HCT116 (cell line): ENCODE measurements at regions not wholly inside any gene's neighbourhood (a gene's known extent, or its start where the extent isn't known, plus 50 kb on each side); places are given as distances from the start of the nearest gene placed in this dataset.

Source experiments
- ATAC-seq: fragments of 200-7000 bp; cut with Tn5 transposase; 2 replicates; pipeline ENCODE4 v1.9.1; 2020; ENCODE audit warnings: mild to moderate bottlenecking, moderate library complexity
- BruUV-seq: library from RNA; stranded (reverse); fragments of 400-500 nt; replicated peaks from 2 replicates; lab custom pipeline; 2021; lab: Mats Ljungman, UMichigan
- CTCF ChIA-PET: fragments of 300-600 bp; sonication (Branson Sonifier 250); formaldehyde crosslinking; loops from one replicate; lab custom pipeline; 2021; ENCODE audit warnings: antibody characterized with exemption; lab: Charles Lee
- POLR2A ChIA-PET: fragments of 300-600, 350-600 bp; sonication (Branson Sonifier 250); formaldehyde crosslinking; loops from one replicate; lab custom pipeline; 2021; ENCODE audit warnings: antibody characterized with exemption; lab: Charles Lee
- RAD21 ChIA-PET, 2 experiments: fragments of 300-600 bp; sonication (Branson Sonifier 250); formaldehyde crosslinking; loops; one replicate each; lab custom pipeline; 2023; ENCODE audit warnings: low total read pairs in 2 of 2; ENCODE audit not compliant: uncharacterized antibody in 2 of 2, unreplicated experiment in 2 of 2, low non-redundant PET in 1 of 2; lab: Charles Lee
- DNase-seq: peaks from one replicate; pipeline ENCODE4 v3.0.0-alpha.2; 2010; ENCODE audit warnings: low read depth, low spot score
- H2AFZ ChIP-seq: fragments of 200-600 bp; shearing (Covaris generic), sonication (generic); 2 replicates; pipeline ENCODE4 v1.6.1; 2017; ENCODE audit warnings: low read depth, mixed run types, mixed read lengths, antibody characterized with exemption, low read length; ENCODE audit not compliant: poor library complexity, severe bottlenecking
- H3K27ac ChIP-seq: 2 replicates; pipeline ENCODE4 v1.5.1; 2012; ENCODE audit warnings: low read depth, low read length
- H3K27me3 ChIP-seq: fragments of 200-600 bp; sonication (generic); 2 replicates; pipeline ENCODE4 v1.6.1; 2016; ENCODE audit warnings: mixed run types, low read length, mixed read lengths; ENCODE audit not compliant: insufficient read depth
- H3K36me3 ChIP-seq, 2 experiments: fragments of 200-500 bp in 1 of 2; fragments of 200-600 bp in 1 of 2; sonication (Bioruptor generic) in 1 of 2; sonication (generic) in 1 of 2; 2 replicates each; pipeline versions ENCODE4 v1.5.1 to v1.6.1; 2014 to 2016; ENCODE audit warnings: low read length in 2 of 2, inconsistent platforms in 1 of 2, mixed read lengths in 1 of 2, mixed run types in 1 of 2; ENCODE audit not compliant: insufficient read depth in 2 of 2, control insufficient read depth in 1 of 2
- H3K4me1 ChIP-seq, 2 experiments: fragments of 200-600 bp in 1 of 2; sonication (generic) in 1 of 2; 2 replicates each; pipeline versions ENCODE4 v1.5.1 to v1.6.1; 2012 to 2017; ENCODE audit warnings: low read length in 2 of 2, inconsistent platforms in 1 of 2, mild to moderate bottlenecking in 1 of 2, mixed read lengths in 1 of 2, mixed run types in 1 of 2, moderate library complexity in 1 of 2; ENCODE audit not compliant: insufficient read depth in 2 of 2, control insufficient read depth in 1 of 2
- H3K4me2 ChIP-seq: fragments of 200-600 bp; sonication (generic); 2 replicates; pipeline ENCODE4 v1.6.1; 2017; ENCODE audit warnings: mixed run types, low read length, mixed read lengths
- H3K4me3 ChIP-seq, 2 experiments: fragments of 200-600 bp in 1 of 2; sonication (generic) in 1 of 2; replicated peaks in 1 of 2; 2 replicates each; pipeline ENCODE4 v1.5.1; 2011 to 2016; ENCODE audit warnings: low read length in 2 of 2, control low read depth in 1 of 2, low read depth in 1 of 2, mild to moderate bottlenecking in 1 of 2, mixed read lengths in 1 of 2, mixed run types in 1 of 2
- H3K79me2 ChIP-seq: fragments of 200-600 bp; sonication (generic); 2 replicates; pipeline ENCODE4 v1.6.1; 2017; ENCODE audit warnings: mild to moderate bottlenecking, mixed run types, low read length, moderate library complexity, mixed read lengths; ENCODE audit not compliant: insufficient read depth
- H3K9ac ChIP-seq: fragments of 200-600 bp; sonication (generic); 2 replicates; pipeline ENCODE4 v1.6.1; 2016; ENCODE audit warnings: low read length, mixed read lengths
- H3K9me2 ChIP-seq: fragments of 200-600 bp; sonication (generic), shearing (Covaris generic); 2 replicates; pipeline ENCODE4 v1.6.1; 2017; ENCODE audit warnings: mixed run types, mild to moderate bottlenecking, moderate library complexity; ENCODE audit not compliant: insufficient read depth
- H3K9me3 ChIP-seq, 2 experiments: fragments of 200-500 bp in 1 of 2; fragments of 200-600 bp in 1 of 2; sonication (Bioruptor generic) in 1 of 2; sonication (generic) in 1 of 2; 2 replicates each; pipeline ENCODE4 v1.6.1; 2014 to 2017; ENCODE audit warnings: low read length in 2 of 2, mixed read lengths in 2 of 2, inconsistent platforms in 1 of 2, low read depth in 1 of 2, mild to moderate bottlenecking in 1 of 2, mixed run types in 1 of 2, moderate library complexity in 1 of 2; ENCODE audit not compliant: control insufficient read depth in 1 of 2, insufficient read depth in 1 of 2
- H4K20me1 ChIP-seq: fragments of 200-600 bp; sonication (generic), shearing (Covaris generic); 2 replicates; pipeline ENCODE4 v1.6.1; 2017; ENCODE audit warnings: mixed run types, mild to moderate bottlenecking, moderate library complexity; ENCODE audit not compliant: insufficient read depth
- CTCF ChIP-seq, 3 experiments: fragments of 200-600 bp in 1 of 3; sonication (generic) in 1 of 3; IDR thresholded peaks in 2 of 3; conservative IDR thresholded peaks in 1 of 3; 2 replicates each; pipeline ENCODE4 v1.5.1; 2012 to 2017; ENCODE audit warnings: low read depth in 2 of 3, low read length in 2 of 3, antibody characterized with exemption in 1 of 3, borderline replicate concordance in 1 of 3, control low read depth in 1 of 3, mild to moderate bottlenecking in 1 of 3, mixed read lengths in 1 of 3, mixed run types in 1 of 3, moderate library complexity in 1 of 3; ENCODE audit not compliant: insufficient read depth in 1 of 3
- FOSL1 ChIP-seq: IDR thresholded peaks from 2 replicates; pipeline ENCODE4 v1.6.1; 2012; ENCODE audit warnings: low read depth
- RAD21 ChIP-seq: IDR thresholded peaks from 2 replicates; pipeline ENCODE4 v1.6.1; 2012; ENCODE audit warnings: low read depth, mild to moderate bottlenecking
- REST ChIP-seq: IDR thresholded peaks from 2 replicates; pipeline ENCODE4 v1.6.1; 2012; ENCODE audit warnings: low read depth
- SIN3A ChIP-seq: IDR thresholded peaks from 2 replicates; pipeline ENCODE4 v1.6.1; 2012; ENCODE audit warnings: low read depth
- SP1 ChIP-seq: IDR thresholded peaks from 2 replicates; pipeline ENCODE4 v1.6.1; 2012; ENCODE audit warnings: low read depth
- SRF ChIP-seq: IDR thresholded peaks from 2 replicates; pipeline ENCODE4 v1.6.1; 2012; ENCODE audit warnings: low read depth
- YY1 ChIP-seq: IDR thresholded peaks from 2 replicates; pipeline ENCODE4 v1.6.1; 2011; ENCODE audit warnings: low read length, low read depth, moderate library complexity, mild to moderate bottlenecking; ENCODE audit not compliant: insufficient replicate concordance; ENCODE audit errors: extremely low read depth
- ZFX ChIP-seq: fragments of 450-650 bp; IDR thresholded peaks from 2 replicates; pipeline ENCODE4 v1.6.1; 2017
- ZNF274 ChIP-seq: fragments of 200-500 bp; sonication (Bioruptor generic); IDR thresholded peaks from 2 replicates; pipeline ENCODE4 v1.6.1; 2014; ENCODE audit warnings: mild to moderate bottlenecking, low read depth, low read length, inconsistent platforms
- intact Hi-C: fragments of 100-400 bp; cut with micrococcal nuclease; formaldehyde crosslinking; loops from 2 replicates; pipeline ENCODE4 v1.10.0; 2022

GRCh38 chr20:39602649-39603048, 640.5 kb downstream of the DHX35 start:
- no peak overlapping the region for H2AFZ ChIP-seq
- no peak overlapping the region for H3K9ac ChIP-seq
- H3K9me2 ChIP-seq: no peaks in the 10 kb centered on the region
- ChIA-PET RAD21 (no interaction called here), POLR2A (no interaction called here), CTCF (no interaction called here)
- no peaks in the 10 kb centered on the region for H3K27me3 ChIP-seq
- no peaks in the 10 kb centered on the region for H3K79me2 ChIP-seq
- DNase-seq (no peak), ATAC-seq (no peak)
- H4K20me1 ChIP-seq: no peaks in the 10 kb centered on the region
- no peak overlapping the region for H3K27ac ChIP-seq
- H3K9me3 ChIP-seq: peaks cover 5 to 18% of the 10 kb centered on the region in 2 experiments; a peak in 2 of 4 replicates
- H3K4me3 ChIP-seq: no peak overlapping the region
- TF ChIP-seq ZNF274 (no peak), ZFX (no peak), YY1 (no peak), CTCF (IDR thresholded peaks at IDR 0.05 in 2 of 3, conservative IDR thresholded peaks at IDR 0.05 in 1 of 3; ENCODE audit: borderline replicate concordance in 1 of 3, insufficient read depth in 1 of 3, low read depth in 2 of 3, low read length in 2 of 3) (no peak), SIN3A (no peak), SRF (no peak), SP1 (no peak), FOSL1 (no peak), RAD21 (no peak), REST (no peak)
- H3K4me2 ChIP-seq: no peak overlapping the region
- intact Hi-C loops: no loop called here
- no peaks in the 10 kb centered on the region for H3K4me1 ChIP-seq
- no TSS peak for BruUV-seq
- H3K36me3 ChIP-seq: no peaks in the 10 kb centered on the region
